ENCODE measurements at regions not wholly inside any gene's neighbourhood (a gene's known extent, or its start where the extent isn't known, plus 50 kb on each side); places are given as distances from the start of the nearest gene placed in this dataset.
A peak's percentile ranks its signal among the peaks of the same experiment; 100 is the strongest.

GRCh38 chr2:154556146-154556545 is 142.3 kb upstream of the KCNJ3 start:
- peaks cover 3% of the 10 kb centered on the region for H3K27me3 Mint-ChIP-seq (ENCODE audit: insufficient read depth, low read depth, poor library complexity)
- H3K27me3 ChIP-seq (ENCODE audit: insufficient read depth): no peaks in the 10 kb centered on the region
- peak; percentile 20 for DNase-seq (ENCODE audit: low spot score)
- no peaks in the 10 kb centered on the region for H4K20me1 ChIP-seq (replicated peaks; ENCODE audit: insufficient read depth)
- H3K4me1 Mint-ChIP-seq: no peaks in the 10 kb centered on the region
- H3K9me3 Mint-ChIP-seq: no peaks in the 10 kb centered on the region
- no peak overlapping the region for H3K4me3 Mint-ChIP-seq
- H3K4me2 ChIP-seq: no peak overlapping the region
- no peak overlapping the region for H2AFZ ChIP-seq
- no peaks in the 10 kb centered on the region for H3K36me3 Mint-ChIP-seq (ENCODE audit: low read depth)
- no peaks in the 10 kb centered on the region for H3K36me3 ChIP-seq (ENCODE audit: insufficient read depth)
- no peak overlapping the region for H3K4me3 ChIP-seq
- ATAC-seq: no peak
- no peak overlapping the region for H3K27ac Mint-ChIP-seq
- H3K9me2 ChIP-seq (ENCODE audit: insufficient read depth): no peaks in the 10 kb centered on the region
- H3F3A ChIP-seq (replicated peaks; ENCODE audit: low read depth): no peaks in the 10 kb centered on the region
- no peak for TF ChIP-seq ZNF462 (CRISPR knock-in tag; IDR thresholded peaks at IDR 0.05)
- no peak for TF ChIP-seq STAT1 (IDR thresholded peaks at IDR 0.05; ENCODE audit: unreplicated experiment)
- no peak for TF ChIP-seq CTCF (conservative IDR thresholded peaks at IDR 0.05; ENCODE audit: low read depth in 2 of 2)
- TF ChIP-seq EZH2 (IDR thresholded peaks at IDR 0.05; ENCODE audit: low read depth, unreplicated experiment): no peak
- no peak for TF ChIP-seq ZNF114 (CRISPR knock-in tag; IDR thresholded peaks at IDR 0.05)
- TF ChIP-seq ZNF331 (CRISPR knock-in tag; IDR thresholded peaks at IDR 0.05; ENCODE audit: low read depth): no peak
- TF ChIP-seq JUNB (IDR thresholded peaks at IDR 0.05; ENCODE audit: unreplicated experiment): no peak
- TF ChIP-seq NANOG (IDR thresholded peaks at IDR 0.05; ENCODE audit: borderline replicate concordance): no peak
- TF ChIP-seq CREB1 (CRISPR knock-in tag; IDR thresholded peaks at IDR 0.05; ENCODE audit: low read depth): no peak
- TF ChIP-seq POLR2AphosphoS5 (IDR thresholded peaks at IDR 0.05; ENCODE audit: low read depth): no peak
- no peak for TF ChIP-seq EZH2phosphoT487 (IDR thresholded peaks at IDR 0.05; ENCODE audit: unreplicated experiment)
- TF ChIP-seq ETS1 (IDR thresholded peaks at IDR 0.05): no peak
- no peak for TF ChIP-seq REST (IDR thresholded peaks at IDR 0.05; ENCODE audit: unreplicated experiment)
- H3K4me1 ChIP-seq (ENCODE audit: insufficient read depth): no peaks in the 10 kb centered on the region
- no peak overlapping the region for H3K27ac ChIP-seq (ENCODE audit: low read depth)
- no peaks in the 10 kb centered on the region for H3K79me2 ChIP-seq (replicated peaks; ENCODE audit: insufficient read depth)
